GM12878 (cell line): ENCODE measurements at regions not wholly inside any gene's neighbourhood (a gene's known extent, or its start where the extent isn't known, plus 50 kb on each side); places are given as distances from the start of the nearest gene placed in this dataset.

Source experiments
- BCL11A ChIP-seq: IDR thresholded peaks from 2 replicates; pipeline ENCODE4 v1.6.1; 2011; ENCODE audit warnings: low read depth, low read length
- NFIC ChIP-seq: IDR thresholded peaks from 2 replicates; pipeline ENCODE4 v1.6.1; 2012; ENCODE audit warnings: low read depth, mild to moderate bottlenecking, inconsistent platforms, low read length, moderate library complexity
- NR2C2 ChIP-seq: IDR thresholded peaks from 2 replicates; pipeline ENCODE4 v1.6.1; 2011; ENCODE audit warnings: borderline replicate concordance, low read depth; ENCODE audit not compliant: control insufficient read depth, insufficient read length
- NR2F1 ChIP-seq: fragments of 450-650 bp; conservative IDR thresholded peaks from 2 replicates; pipeline ENCODE4 v1.6.1; 2017; ENCODE audit warnings: mild to moderate bottlenecking
- PRDM15 ChIP-seq: fragments of 450-650 bp; formaldehyde crosslinking; IDR thresholded peaks from 2 replicates; pipeline ENCODE4 v1.4.0; 2020; ENCODE audit warnings: mild to moderate bottlenecking, moderate library complexity
- RELB ChIP-seq: fragments of 450-650 bp; IDR thresholded peaks from 2 replicates; pipeline ENCODE4 v1.6.1; 2017; ENCODE audit warnings: low read depth, mild to moderate bottlenecking, moderate library complexity
- RUNX3 ChIP-seq: IDR thresholded peaks from 2 replicates; pipeline ENCODE4 v1.6.1; 2012; ENCODE audit warnings: low read length, inconsistent platforms
- SKIL ChIP-seq: fragments of 450-650 bp; IDR thresholded peaks from 2 replicates; pipeline ENCODE4 v1.6.1; 2017; ENCODE audit warnings: mild to moderate bottlenecking, low read depth, inconsistent platforms; ENCODE audit not compliant: poor library complexity, severe bottlenecking
- YBX1 ChIP-seq: fragments of 450-650 bp; IDR thresholded peaks from 2 replicates; pipeline ENCODE4 v1.6.1; 2016; ENCODE audit warnings: antibody characterized with exemption
- ZNF384 ChIP-seq: IDR thresholded peaks from 2 replicates; pipeline ENCODE4 v1.6.1; 2012; ENCODE audit warnings: low read depth, mild to moderate bottlenecking, low read length, improper control_type of control experiment, borderline replicate concordance
- ZSCAN29 ChIP-seq: fragments of 450-650 bp; IDR thresholded peaks from 2 replicates; pipeline ENCODE4 v1.6.1; 2017; ENCODE audit warnings: mild to moderate bottlenecking, moderate library complexity
- TF ChIP-seq, protein P1 (sequence below): fragments of 450-650 bp; IDR thresholded peaks from 2 replicates; pipeline ENCODE4 v1.6.1; 2017; ENCODE audit warnings: mild to moderate bottlenecking, moderate library complexity

DNA sequence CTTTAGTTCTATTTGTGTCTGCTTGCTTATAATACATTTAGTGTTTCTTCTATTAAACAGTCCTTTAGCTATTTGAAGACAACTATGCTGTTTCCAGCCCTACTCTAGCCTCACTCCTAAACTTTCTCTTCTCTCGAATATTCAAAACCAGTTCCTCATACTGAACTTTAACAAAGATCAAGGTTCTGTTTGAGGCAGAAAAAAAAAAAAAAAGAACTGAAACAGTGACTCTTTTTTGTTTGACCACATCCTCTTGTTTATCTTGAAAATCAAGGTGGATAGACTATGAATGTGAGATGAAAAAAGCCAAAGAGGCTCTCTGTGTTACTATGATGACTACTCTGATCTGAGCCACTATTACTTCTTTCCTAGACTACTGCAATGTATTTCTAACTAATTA, 154.3 kb downstream of the ZNF365 start (continued):
- TF ChIP-seq PRDM15 (CRISPR knock-in tag) (no peak), NR2C2 (no peak), ZSCAN29 (no peak), NFIC (peak; percentile 95), ZNF384 (peak; percentile 99), NR2F1 (0 out of 2 replicates have a peak, but pooled peaks have one; percentile 34), RELB (peak; percentile 83), YBX1 (no peak), SKIL (peak; percentile 87), BCL11A (peak; percentile 68), RUNX3 (peak; percentile 98)
- TF ChIP-seq, protein P1, sequence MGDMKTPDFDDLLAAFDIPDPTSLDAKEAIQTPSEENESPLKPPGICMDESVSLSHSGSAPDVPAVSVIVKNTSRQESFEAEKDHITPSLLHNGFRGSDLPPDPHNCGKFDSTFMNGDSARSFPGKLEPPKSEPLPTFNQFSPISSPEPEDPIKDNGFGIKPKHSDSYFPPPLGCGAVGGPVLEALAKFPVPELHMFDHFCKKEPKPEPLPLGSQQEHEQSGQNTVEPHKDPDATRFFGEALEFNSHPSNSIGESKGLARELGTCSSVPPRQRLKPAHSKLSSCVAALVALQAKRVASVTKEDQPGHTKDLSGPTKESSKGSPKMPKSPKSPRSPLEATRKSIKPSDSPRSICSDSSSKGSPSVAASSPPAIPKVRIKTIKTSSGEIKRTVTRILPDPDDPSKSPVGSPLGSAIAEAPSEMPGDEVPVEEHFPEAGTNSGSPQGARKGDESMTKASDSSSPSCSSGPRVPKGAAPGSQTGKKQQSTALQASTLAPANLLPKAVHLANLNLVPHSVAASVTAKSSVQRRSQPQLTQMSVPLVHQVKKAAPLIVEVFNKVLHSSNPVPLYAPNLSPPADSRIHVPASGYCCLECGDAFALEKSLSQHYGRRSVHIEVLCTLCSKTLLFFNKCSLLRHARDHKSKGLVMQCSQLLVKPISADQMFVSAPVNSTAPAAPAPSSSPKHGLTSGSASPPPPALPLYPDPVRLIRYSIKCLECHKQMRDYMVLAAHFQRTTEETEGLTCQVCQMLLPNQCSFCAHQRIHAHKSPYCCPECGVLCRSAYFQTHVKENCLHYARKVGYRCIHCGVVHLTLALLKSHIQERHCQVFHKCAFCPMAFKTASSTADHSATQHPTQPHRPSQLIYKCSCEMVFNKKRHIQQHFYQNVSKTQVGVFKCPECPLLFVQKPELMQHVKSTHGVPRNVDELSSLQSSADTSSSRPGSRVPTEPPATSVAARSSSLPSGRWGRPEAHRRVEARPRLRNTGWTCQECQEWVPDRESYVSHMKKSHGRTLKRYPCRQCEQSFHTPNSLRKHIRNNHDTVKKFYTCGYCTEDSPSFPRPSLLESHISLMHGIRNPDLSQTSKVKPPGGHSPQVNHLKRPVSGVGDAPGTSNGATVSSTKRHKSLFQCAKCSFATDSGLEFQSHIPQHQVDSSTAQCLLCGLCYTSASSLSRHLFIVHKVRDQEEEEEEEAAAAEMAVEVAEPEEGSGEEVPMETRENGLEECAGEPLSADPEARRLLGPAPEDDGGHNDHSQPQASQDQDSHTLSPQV, result no peak
